HT-29 (cell line): ENCODE measurements at regions not wholly inside any gene's neighbourhood (a gene's known extent, or its start where the extent isn't known, plus 50 kb on each side); places are given as distances from the start of the nearest gene placed in this dataset. TPM values are rescaled to one million over a fixed set of nuclear protein-coding genes. Genes with fewer than 3 reads are reported as not detected.
A peak's percentile ranks its signal among the peaks of the same experiment; 100 is the strongest.

Experiments
- DNase-seq: peaks from one replicate; pipeline ENCODE4 v3.0.0-alpha.2; 2015; ENCODE audit warnings: low spot score
- small RNA-seq: library from RNA; depleted of rRNA; stranded (forward); fragments of <200 nt; gene quantifications from one replicate; pipeline ENCODE3, GENCODE V24; 2014

DNA sequence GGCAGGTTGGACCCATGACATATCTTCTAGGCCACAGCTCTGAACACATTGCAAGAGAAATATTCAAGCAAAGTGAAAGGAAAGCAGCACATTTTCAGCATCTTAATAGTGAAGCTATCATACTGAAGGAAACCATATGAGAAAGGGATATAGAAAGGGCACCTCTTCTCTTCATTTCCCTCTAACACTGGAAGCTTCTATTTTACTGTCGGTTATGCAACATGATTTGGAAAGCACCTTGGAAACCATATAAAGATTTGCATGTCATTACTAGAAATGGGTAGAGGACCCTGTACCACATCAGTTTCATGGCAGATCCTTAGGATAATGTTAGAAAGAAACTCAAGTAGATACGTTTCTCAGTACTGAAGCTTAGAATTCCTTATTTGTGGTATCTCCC is 70.5 kb upstream of the HMGN3 start:
- DNase-seq = no peak

DNA sequence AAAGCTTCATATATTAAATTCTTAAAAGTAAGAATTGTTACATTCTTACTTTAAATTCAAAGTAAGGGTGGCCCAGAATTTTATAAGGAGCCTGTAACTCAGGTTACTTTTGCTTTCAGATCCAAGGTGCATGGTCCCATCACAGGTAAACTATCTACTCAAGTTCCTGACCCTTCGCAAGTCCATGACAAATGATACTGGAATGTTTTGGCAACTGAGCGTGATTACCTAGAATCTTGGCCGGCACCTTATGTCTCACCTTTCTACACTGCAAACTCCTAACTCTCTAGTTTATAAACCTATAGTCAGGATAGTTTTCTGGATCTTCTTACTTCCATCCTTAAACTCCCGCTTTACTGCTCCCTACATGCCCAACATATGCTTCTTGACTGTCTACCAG is 67.9 kb upstream of the HMGN3 start:
- DNase-seq = peak; percentile 38

DNA sequence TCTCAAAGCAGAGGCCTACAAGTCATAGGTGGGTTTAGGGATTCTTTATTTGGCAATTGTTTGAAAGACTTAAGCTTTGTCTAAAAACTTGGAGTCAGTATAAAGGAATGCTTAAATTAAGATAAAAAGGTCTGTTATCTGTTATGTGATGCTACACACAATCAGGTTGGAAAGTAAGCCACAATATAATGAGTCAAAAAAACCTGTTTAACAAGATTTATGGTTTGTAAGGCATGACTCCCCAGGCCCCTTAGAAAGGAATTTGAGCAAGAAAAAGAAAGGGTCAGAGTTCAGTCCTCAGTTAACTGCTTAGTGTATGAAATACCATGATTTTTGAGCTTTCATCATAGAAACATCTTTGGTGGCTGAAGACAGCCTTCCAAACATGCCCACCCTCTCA is 66.8 kb upstream of the HMGN3 start:
- DNase-seq = no peak

DNA sequence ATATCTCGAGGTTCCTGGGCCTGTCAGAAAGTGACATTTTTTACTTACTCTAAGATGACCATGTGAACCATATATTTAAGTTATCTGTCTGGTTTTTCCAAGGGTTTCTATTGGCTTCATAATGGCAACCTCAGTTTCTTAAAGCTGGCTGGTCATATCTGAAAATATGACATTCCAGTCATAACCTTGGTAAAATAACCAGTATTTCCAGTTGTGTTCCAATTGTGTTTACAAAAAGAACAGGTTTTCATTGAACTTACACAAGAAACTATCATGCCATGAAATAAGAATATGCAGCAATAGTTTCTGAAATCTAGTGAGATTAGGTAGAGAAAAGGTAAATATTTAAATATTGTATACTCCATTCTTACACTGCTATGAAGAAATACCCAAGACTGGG is 61.7 kb upstream of the HMGN3 start:
- no peak for DNase-seq

Small RNA genes lying in the stretch of these regions (small RNA-seq; reads per million reads assigned to genes)
- gene AL078601.1 = not detected
- gene RF00019 = not detected
